ENCODE measurements at regions not wholly inside any gene's neighbourhood (a gene's known extent, or its start where the extent isn't known, plus 50 kb on each side); places are given as distances from the start of the nearest gene placed in this dataset.

- no peak for DNase-seq (ENCODE audit: low spot score)
- H3K4me3 ChIP-seq, result no peak overlapping the region
- H3K27ac ChIP-seq, result no peak overlapping the region
- TF ChIP-seq, protein P1, sequence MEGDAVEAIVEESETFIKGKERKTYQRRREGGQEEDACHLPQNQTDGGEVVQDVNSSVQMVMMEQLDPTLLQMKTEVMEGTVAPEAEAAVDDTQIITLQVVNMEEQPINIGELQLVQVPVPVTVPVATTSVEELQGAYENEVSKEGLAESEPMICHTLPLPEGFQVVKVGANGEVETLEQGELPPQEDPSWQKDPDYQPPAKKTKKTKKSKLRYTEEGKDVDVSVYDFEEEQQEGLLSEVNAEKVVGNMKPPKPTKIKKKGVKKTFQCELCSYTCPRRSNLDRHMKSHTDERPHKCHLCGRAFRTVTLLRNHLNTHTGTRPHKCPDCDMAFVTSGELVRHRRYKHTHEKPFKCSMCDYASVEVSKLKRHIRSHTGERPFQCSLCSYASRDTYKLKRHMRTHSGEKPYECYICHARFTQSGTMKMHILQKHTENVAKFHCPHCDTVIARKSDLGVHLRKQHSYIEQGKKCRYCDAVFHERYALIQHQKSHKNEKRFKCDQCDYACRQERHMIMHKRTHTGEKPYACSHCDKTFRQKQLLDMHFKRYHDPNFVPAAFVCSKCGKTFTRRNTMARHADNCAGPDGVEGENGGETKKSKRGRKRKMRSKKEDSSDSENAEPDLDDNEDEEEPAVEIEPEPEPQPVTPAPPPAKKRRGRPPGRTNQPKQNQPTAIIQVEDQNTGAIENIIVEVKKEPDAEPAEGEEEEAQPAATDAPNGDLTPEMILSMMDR (IDR thresholded peaks at IDR 0.05), result no peak
Measured at GRCh38 chr9:13933268-13933656, 380.7 kb downstream of the NFIB start.

DNA sequence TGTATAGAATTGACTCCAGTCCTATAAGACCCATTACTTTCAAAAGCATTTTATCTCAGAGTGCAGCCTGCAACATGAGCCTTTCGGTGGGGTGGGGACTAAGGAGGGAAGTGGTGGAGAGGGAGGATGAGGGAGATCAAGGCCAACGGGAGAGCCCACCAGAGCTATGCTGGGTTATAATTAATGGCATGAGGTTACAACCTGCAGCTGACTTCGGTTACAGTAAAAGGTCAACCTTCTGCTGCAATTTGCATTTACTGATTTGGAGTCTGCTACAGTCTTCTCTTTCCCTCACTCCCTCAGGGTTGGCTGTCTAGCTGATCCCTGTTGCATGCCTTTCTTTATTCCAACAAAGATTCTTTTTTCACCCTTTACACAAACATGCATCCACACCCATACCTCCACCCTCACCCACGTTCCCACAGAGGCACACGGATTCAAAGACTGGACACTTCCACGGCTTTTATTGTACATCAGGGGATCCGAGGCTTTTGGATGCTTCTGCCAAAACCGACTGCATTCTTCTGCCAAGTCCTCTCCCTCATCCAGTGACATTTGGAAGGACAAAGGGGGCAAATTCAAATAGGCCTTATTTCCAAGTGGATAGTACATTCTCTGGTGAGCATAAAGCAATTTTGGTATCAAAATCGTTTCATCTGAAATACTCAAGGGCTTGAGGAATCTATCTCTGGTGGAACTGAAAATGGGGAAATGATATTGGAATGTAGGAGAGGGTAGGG is 381.2 kb downstream of the NFIB start:
- no peak overlapping the region for H3K27ac ChIP-seq
- DNase-seq (ENCODE audit: low spot score), result no peak
- no peak overlapping the region for H3K4me3 ChIP-seq
- TF ChIP-seq, protein P1 (IDR thresholded peaks at IDR 0.05), result no peak

GRCh38 chr9:13929013-13929412 is 384.9 kb downstream of the NFIB start:
- Histone ChIP-seq H3K4me3 (no peak overlapping the region), H3K27ac (no peak overlapping the region)
- no peak for DNase-seq (ENCODE audit: low spot score)
- TF ChIP-seq, protein P1 (IDR thresholded peaks at IDR 0.05), result no peak

DNA sequence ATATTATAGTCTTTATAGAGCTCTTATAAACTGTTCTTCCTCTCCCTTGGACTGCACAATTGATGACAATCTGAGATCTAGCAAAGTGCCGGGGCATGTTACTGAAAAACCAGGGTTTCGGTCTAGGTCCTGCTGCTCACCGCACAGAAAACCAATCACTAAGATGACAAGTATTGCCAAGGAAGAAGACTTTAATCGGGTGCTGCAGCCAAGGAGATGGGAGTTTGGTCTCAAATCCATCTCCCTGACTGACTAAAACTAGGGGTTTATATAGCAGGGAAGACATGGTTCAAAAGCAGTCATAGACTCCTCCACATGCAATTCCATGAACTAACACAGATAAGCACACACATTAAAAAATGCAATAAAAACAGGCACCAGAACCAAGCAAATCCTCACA is 390.6 kb downstream of the NFIB start:
- Histone ChIP-seq H3K27ac (no peak overlapping the region), H3K4me3 (no peak overlapping the region)
- TF ChIP-seq, protein P1 (IDR thresholded peaks at IDR 0.05), result no peak
- DNase-seq (ENCODE audit: low spot score), result no peak

GRCh38 chr9:13920557-13920956 is 393.4 kb downstream of the NFIB start:
- TF ChIP-seq, protein P1 (IDR thresholded peaks at IDR 0.05), result no peak
- DNase-seq (ENCODE audit: low spot score), result no peak
- Histone ChIP-seq H3K27ac (no peak overlapping the region), H3K4me3 (no peak overlapping the region)

DNA sequence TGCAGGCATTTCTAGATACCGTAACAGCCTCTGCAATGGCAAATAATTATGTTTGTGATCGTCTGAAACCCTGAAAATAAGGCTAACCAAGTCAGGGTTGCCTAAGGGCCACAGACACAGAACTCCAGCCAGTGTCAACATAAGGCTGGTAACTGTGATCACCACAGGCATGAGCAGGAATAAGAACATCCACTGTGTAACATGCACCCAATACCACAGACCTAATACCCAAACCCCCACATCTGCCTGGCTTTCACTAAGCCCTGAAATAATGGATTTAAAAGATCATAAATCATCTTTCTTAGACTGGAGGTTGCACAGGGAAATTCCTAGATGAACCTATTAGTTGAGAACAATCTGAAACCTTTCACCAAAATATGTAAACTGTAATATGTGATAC is 394.5 kb downstream of the NFIB start:
- DNase-seq (ENCODE audit: low spot score), result no peak
- TF ChIP-seq, protein P1 (IDR thresholded peaks at IDR 0.05), result no peak
- Histone ChIP-seq H3K27ac (peak overlapping the region; percentile 2 to 40), H3K4me3 (no peak overlapping the region)

GRCh38 chr9:13917534-13917933 is 396.4 kb downstream of the NFIB start:
- TF ChIP-seq, protein P1 (IDR thresholded peaks at IDR 0.05), result no peak
- H3K4me3 ChIP-seq, result no peak overlapping the region
- DNase-seq (ENCODE audit: low spot score), result no peak
- no peak overlapping the region for H3K27ac ChIP-seq
